ENCODE measurements at regions not wholly inside any gene's neighbourhood (a gene's known extent, or its start where the extent isn't known, plus 50 kb on each side); places are given as distances from the start of the nearest gene placed in this dataset.
"Not testable (repeated sequence)": the region's sequence is repeated elsewhere in the genome, so short reads cannot be mapped to it uniquely, and the experiment has no call there.

GRCh38 chr1:58836408-58836807 is 52.6 kb upstream of the JUN start:
- no peak overlapping the region for H3K4me3 ChIP-seq (ENCODE audit: low read depth, low read length)
- no peak for DNase-seq (ENCODE audit: low read depth)

DNA sequence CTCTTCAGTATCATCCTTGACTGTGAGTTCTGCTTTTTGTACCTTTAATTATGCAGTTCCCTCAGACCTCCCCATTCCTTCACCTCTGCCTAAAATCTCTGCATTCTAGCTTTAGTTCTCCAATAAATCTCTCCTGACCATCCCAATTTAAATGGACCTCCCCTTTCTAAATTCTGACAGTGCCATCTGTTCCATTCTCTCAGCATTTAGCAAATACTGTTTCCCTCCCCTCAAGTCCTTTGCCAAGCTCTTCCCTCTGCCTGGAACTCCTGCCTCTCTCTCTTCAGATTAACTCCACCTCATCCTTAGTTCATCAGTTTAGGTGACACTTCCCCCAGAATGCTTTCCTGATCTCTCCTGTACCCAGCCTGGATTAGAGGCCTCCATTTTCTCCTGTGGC is 54.0 kb upstream of the JUN start:
- no peak for DNase-seq (ENCODE audit: low read depth)
- no peak overlapping the region for H3K4me3 ChIP-seq (ENCODE audit: low read depth, low read length)

- H3K4me3 ChIP-seq (ENCODE audit: low read depth, low read length) = no peak overlapping the region
- DNase-seq (ENCODE audit: low read depth) = no peak
Measured at GRCh38 chr1:58839147-58839795, 55.4 kb upstream of the JUN start.

- H3K4me3 ChIP-seq (ENCODE audit: low read depth, low read length) = no peak overlapping the region
- no peak for DNase-seq (ENCODE audit: low read depth)
Measured at GRCh38 chr1:58839846-58840835, 56.3 kb upstream of the JUN start.

- no peak overlapping the region for H3K4me3 ChIP-seq (ENCODE audit: low read depth, low read length)
- no peak for DNase-seq (ENCODE audit: low read depth)
Measured at GRCh38 chr1:58841455-58841854, 57.6 kb upstream of the JUN start.

DNA sequence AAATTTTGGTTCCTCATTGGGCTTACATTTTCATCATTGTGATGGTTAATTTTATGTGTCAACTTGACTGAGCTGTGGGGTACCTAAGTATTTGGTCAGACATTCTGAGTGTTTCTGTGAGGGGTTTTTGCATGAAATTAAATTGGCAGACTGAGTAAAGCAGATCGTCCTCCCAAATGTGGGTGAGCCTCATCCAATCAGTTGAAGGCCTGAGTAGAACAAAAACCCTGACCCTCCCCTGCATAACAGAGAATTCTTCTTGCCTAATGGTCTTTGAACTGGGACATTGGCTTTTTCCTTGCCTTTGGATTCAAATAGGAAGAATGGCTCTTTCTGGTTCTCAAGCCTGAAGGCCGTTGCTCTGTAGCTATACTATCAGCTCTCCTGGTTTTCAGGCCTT is 59.1 kb upstream of the JUN start:
- H3K4me3 ChIP-seq (ENCODE audit: low read depth, low read length) = no peak overlapping the region
- no peak for DNase-seq (ENCODE audit: low read depth)

DNA sequence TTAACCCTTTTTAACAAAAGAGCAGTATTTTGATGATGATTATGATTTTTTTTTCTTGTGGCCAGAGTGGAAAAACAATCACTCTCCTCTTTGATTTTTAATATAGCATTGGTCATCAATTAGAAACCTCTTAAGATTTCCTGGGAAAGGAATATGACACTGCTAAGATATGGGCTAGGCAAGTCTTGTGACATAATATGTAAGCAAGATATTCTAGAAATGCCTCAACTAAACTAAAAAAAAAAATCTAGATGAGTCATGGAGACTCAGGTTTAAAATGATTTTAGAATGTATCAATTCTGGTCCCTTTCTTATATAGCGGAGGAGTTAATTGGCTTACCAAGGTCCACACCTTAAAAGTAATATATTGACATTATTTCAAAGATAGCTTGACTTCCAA is 60.3 kb upstream of the JUN start:
- DNase-seq (ENCODE audit: low read depth) = no peak
- H3K4me3 ChIP-seq (ENCODE audit: low read depth, low read length) = no peak overlapping the region

DNA sequence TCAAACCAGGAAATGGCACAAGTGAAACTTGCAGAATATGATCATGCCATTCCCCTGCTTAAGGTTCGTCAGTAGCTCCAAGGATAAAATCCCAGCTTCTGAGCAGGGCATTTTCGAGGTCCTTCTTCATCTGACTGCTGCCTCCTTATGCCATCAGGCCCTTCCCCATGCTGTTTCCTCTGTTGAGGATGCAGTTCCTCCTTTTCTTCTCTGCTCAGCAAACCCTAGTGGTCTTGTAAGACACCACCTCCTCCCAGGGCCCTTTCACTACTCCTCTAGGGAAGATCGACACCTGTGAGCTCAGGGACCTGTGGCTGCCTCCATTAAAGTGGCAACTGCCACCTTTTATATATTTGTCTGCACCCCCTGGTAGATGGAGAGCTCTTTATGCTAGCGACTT is 62.1 kb upstream of the JUN start:
- H3K4me3 ChIP-seq (ENCODE audit: low read depth, low read length) = no peak overlapping the region
- no peak for DNase-seq (ENCODE audit: low read depth)

GRCh38 chr1:58848818-58849411 is 65.1 kb upstream of the JUN start:
- DNase-seq (ENCODE audit: low read depth) = peak; percentile 98
- H3K4me3 ChIP-seq (ENCODE audit: low read depth, low read length) = no peak overlapping the region

DNA sequence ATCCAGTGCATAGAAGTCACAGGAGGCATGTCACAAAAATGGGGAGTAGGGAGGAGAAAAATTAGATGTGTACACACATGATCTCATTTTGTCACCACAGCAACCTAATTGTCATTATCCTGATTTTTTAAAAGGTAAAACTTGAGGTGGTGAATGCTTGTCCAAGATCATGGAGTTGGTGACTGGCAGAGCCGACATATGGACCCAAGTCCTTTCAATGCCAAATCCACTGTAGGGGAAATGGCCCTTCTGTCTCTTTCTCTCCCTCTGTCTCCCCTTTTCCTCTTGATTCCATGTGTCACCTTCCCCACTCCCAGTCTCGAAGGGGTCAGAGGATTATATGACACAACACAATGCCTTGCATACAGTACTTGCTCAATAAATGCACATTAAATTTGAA is 65.7 kb upstream of the JUN start:
- no peak for DNase-seq (ENCODE audit: low read depth)
- H3K4me3 ChIP-seq (ENCODE audit: low read depth, low read length) = no peak overlapping the region

- no peak for DNase-seq (ENCODE audit: low read depth)
- H3K4me3 ChIP-seq (ENCODE audit: low read depth, low read length) = no peak overlapping the region
Measured at GRCh38 chr1:58850636-58851035, 66.8 kb upstream of the JUN start.

DNA sequence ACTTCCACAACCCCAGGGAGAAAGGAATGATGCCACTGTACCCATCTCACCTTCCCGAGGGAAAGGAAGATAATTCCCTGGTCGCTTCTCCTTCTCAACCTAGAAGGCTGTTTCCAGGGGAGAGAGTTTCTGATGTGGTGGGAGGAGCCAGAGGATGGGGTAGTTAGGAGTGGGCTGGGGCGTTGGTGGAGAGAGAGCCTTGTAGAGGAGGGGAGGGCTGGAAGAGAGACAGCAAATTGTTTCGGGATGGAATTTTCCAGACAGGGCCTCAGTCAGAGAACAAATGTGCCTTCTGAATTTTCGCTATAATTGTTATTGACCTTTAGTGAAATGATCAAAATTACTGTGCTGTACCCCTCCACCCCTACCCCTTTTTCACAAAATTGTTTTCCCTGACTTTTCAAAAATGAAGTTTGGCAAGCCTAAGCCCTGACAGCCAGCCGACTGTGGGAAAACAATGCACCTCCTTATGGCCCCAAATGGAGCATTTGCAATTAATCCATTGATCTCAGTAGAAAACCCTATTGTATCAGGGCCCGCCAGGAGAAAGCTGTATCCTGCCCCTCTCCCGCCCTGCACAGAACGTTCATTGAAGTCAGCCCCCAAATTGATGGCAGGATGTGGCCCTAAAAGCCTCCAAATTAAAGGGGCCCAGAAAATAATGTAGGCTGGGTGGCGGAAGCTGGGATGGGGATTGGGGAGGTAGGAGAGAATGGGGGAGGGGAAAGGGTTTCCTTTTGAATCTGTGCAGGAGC is 69.1 kb upstream of the JUN start:
- no peak for DNase-seq (ENCODE audit: low read depth)
- no peak overlapping the region for H3K4me3 ChIP-seq (ENCODE audit: low read depth, low read length)

DNA sequence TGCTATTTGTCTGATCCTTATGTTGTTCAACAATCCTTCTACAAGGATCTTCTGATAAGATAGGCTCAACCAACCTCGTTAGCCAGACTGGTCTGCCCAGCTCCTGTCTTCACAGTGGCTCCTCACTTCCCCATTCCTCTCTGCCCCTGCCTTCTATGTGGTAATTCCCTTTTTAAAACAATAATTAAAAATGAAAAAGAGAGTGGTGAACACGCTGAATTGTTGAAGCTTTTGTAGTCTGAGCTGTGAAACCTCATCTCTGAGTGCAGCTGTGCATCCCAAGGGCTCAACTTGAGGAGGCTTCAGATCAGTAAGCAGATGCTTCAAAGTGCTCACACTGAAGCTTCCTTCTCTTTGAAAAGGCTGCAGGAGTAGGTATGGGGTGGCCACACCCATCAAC is 70.7 kb upstream of the JUN start:
- DNase-seq (ENCODE audit: low read depth) = no peak
- no peak overlapping the region for H3K4me3 ChIP-seq (ENCODE audit: low read depth, low read length)

- no peak overlapping the region for H3K4me3 ChIP-seq (ENCODE audit: low read depth, low read length)
- DNase-seq (ENCODE audit: low read depth) = no peak
Measured at GRCh38 chr1:58855274-58856165, 71.7 kb upstream of the JUN start.

- H3K4me3 ChIP-seq (ENCODE audit: low read depth, low read length); DNase-seq (ENCODE audit: low read depth): not testable (repeated sequence)
Measured at GRCh38 chr1:58856281-58856680, 72.4 kb upstream of the JUN start.

GRCh38 chr1:58857680-58858673 is 74.1 kb upstream of the JUN start:
- DNase-seq (ENCODE audit: low read depth) = no peak
- no peak overlapping the region for H3K4me3 ChIP-seq (ENCODE audit: low read depth, low read length)

- no peak for DNase-seq (ENCODE audit: low read depth)
- H3K4me3 ChIP-seq (ENCODE audit: low read depth, low read length) = no peak overlapping the region
Measured at GRCh38 chr1:58859769-58860485, 76.1 kb upstream of the JUN start.
